Nephron progenitor cell (in vitro differentiated cells): ENCODE measurements at regions not wholly inside any gene's neighbourhood (a gene's known extent, or its start where the extent isn't known, plus 50 kb on each side); places are given as distances from the start of the nearest gene placed in this dataset.

Source experiments
- DNase-seq: peaks from one replicate; pipeline ENCODE4 v3.0.0; 2021
- H3K27ac Mint-ChIP-seq: 2 replicates; pipeline ENCODE4 v1.8.0; 2021; ENCODE audit warnings: mild to moderate bottlenecking, moderate library complexity, mixed read lengths
- H3K27me3 Mint-ChIP-seq: 2 replicates; pipeline ENCODE4 v1.8.0; 2021; ENCODE audit warnings: mild to moderate bottlenecking, low read depth, mixed read lengths; ENCODE audit not compliant: poor library complexity
- H3K36me3 Mint-ChIP-seq: 2 replicates; pipeline ENCODE4 v1.8.0; 2021; ENCODE audit warnings: low read depth, mixed read lengths
- H3K4me1 Mint-ChIP-seq: 2 replicates; pipeline ENCODE4 v1.8.0; 2021; ENCODE audit warnings: mixed read lengths
- H3K4me3 Mint-ChIP-seq: 2 replicates; pipeline ENCODE4 v1.8.0; 2021; ENCODE audit warnings: mild to moderate bottlenecking, moderate library complexity, mixed read lengths
- H3K9me3 Mint-ChIP-seq: 2 replicates; pipeline ENCODE4 v1.8.0; 2021; ENCODE audit warnings: mild to moderate bottlenecking, moderate library complexity, mixed read lengths
- CTCF ChIP-seq: fragments of 200-600 bp; sonication (generic); IDR thresholded peaks from 2 replicates; pipeline ENCODE4 v1.5.0; 2021; ENCODE audit warnings: antibody characterized with exemption

GRCh38 chr6:11486959-11487358, 50.6 kb upstream of the TMEM170B start:
- no peaks in the 10 kb centered on the region for H3K36me3 Mint-ChIP-seq
- no peak overlapping the region for H3K4me3 Mint-ChIP-seq
- no peak for DNase-seq
- H3K27me3 Mint-ChIP-seq: peaks cover 4% of the 10 kb centered on the region
- H3K4me1 Mint-ChIP-seq: peaks cover 14% of the 10 kb centered on the region
- H3K9me3 Mint-ChIP-seq: no peaks in the 10 kb centered on the region
- no peak for TF ChIP-seq CTCF
- H3K27ac Mint-ChIP-seq: no peak overlapping the region

GRCh38 chr6:11486486-11486885, 51.1 kb upstream of the TMEM170B start:
- no peak overlapping the region for H3K4me3 Mint-ChIP-seq

GRCh38 chr6:11486051-11486450, 51.5 kb upstream of the TMEM170B start:
- H3K9me3 Mint-ChIP-seq: no peaks in the 10 kb centered on the region
- no peaks in the 10 kb centered on the region for H3K36me3 Mint-ChIP-seq
- H3K27ac Mint-ChIP-seq: no peak overlapping the region
- no peak for DNase-seq
- H3K4me3 Mint-ChIP-seq: no peak overlapping the region
- TF ChIP-seq CTCF: no peak
- peaks cover 14% of the 10 kb centered on the region for H3K4me1 Mint-ChIP-seq
- peaks cover 4% of the 10 kb centered on the region for H3K27me3 Mint-ChIP-seq

More at GRCh38 chr6:11486486-11486885, 51.1 kb upstream of the TMEM170B start:
- Mint-ChIP-seq H3K36me3 (no peaks in the 10 kb centered on the region), H3K9me3 (no peaks in the 10 kb centered on the region), H3K4me1 (peaks cover 14% of the 10 kb centered on the region), H3K27me3 (peaks cover 4% of the 10 kb centered on the region), H3K27ac (no peak overlapping the region)
- no peak for DNase-seq
- no peak for TF ChIP-seq CTCF

GRCh38 chr6:11485271-11485670, 52.3 kb upstream of the TMEM170B start:
- Mint-ChIP-seq H3K36me3 (no peaks in the 10 kb centered on the region), H3K4me3 (no peak overlapping the region), H3K9me3 (no peaks in the 10 kb centered on the region), H3K4me1 (peaks cover 14% of the 10 kb centered on the region), H3K27me3 (peaks cover 4% of the 10 kb centered on the region), H3K27ac (no peak overlapping the region)
- no peak for TF ChIP-seq CTCF
- DNase-seq: no peak

GRCh38 chr6:11484441-11484840, 53.1 kb upstream of the TMEM170B start:
- H3K4me1 Mint-ChIP-seq: peaks cover 14% of the 10 kb centered on the region
- DNase-seq: no peak
- no peaks in the 10 kb centered on the region for H3K36me3 Mint-ChIP-seq
- TF ChIP-seq CTCF: no peak
- H3K9me3 Mint-ChIP-seq: no peaks in the 10 kb centered on the region
- no peak overlapping the region for H3K4me3 Mint-ChIP-seq
- peaks cover under 1% of the 10 kb centered on the region for H3K27me3 Mint-ChIP-seq
- no peak overlapping the region for H3K27ac Mint-ChIP-seq

- no peaks in the 10 kb centered on the region for H3K9me3 Mint-ChIP-seq
- no peaks in the 10 kb centered on the region for H3K36me3 Mint-ChIP-seq
- H3K4me3 Mint-ChIP-seq: no peak overlapping the region
- no peak overlapping the region for H3K27ac Mint-ChIP-seq
- TF ChIP-seq CTCF: no peak
- DNase-seq: no peak
- H3K4me1 Mint-ChIP-seq: peaks cover 14% of the 10 kb centered on the region
- H3K27me3 Mint-ChIP-seq: no peaks in the 10 kb centered on the region
Measured at GRCh38 chr6:11482616-11483015, 54.9 kb upstream of the TMEM170B start.
